GM21515 (cell line): ENCODE measurements at regions not wholly inside any gene's neighbourhood (a gene's known extent, or its start where the extent isn't known, plus 50 kb on each side); places are given as distances from the start of the nearest gene placed in this dataset.

ENCODE experiments used
- ATAC-seq: cut with Tn5 transposase; IDR thresholded peaks from one replicate; pipeline ENCODE4 v1.9.1; 2021; ENCODE audit not compliant: unreplicated experiment

DNA sequence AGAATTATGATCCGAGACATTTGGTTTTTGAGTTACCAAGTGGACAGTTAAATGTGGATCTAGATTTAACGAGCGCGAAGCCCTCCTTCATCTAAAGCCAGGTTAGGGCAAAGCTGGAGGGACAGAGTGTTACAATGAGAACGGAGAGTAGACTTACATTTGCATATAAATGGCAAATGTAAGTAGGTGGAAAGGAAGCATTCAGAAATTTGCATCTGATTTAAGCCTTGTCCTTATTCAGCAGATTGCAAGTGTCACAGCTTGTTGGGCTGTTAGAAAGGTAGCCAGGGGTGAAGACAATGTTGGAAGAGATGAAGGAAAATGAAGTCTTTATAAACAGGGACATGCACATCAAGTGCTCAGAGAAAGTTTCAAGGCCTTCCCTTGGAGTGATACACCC lies 806.2 kb downstream of the GALC start:
- no peak for ATAC-seq

DNA sequence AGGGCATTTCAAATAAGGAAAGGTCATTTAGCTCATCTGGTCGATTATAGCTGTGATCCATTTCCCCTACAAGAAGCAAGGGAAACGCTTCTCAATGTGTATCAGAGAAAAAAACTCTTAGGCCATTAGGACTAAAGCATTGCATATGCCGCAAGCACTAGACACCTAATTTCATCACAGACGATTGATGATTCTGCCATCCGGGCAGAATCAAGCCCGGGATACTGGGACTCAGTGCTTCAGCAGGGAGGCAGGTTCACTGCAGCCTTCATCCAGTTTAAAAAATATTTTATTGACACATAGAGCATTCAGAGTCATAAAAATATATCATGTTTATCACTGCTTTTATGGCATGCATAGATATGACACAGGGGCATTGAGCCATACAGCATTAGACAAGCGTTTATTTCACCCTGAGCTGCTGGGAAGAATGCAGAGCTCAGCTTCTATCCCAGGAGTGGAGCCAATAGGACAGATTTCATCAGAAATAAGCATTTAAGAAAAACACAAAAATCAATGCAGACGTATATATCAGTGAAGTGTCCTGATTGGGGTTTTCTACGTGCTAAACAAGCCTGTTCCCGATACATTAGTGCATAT lies 806.9 kb downstream of the GALC start:
- no peak for ATAC-seq

GRCh38 chr14:87184180-87184579 lies 808.8 kb downstream of the GALC start:
- no peak for ATAC-seq

DNA sequence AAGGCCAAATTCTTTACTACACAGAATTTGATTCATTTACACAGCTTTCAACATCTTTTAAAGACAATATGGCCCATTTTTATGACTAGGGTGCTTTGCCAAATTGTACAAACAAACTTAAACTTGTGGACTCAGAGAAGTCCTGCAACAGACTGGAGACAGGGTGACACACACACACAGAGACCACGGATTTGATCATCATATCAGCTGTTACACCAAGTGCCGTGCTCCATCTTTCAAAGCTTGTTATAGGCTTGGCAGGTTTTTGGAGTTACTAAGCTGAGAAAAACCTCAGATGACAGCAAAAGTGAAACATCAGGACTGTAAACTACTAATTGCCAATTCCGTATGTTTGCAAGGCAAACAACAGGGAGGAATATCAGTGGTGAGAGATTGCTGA lies 811.7 kb downstream of the GALC start:
- no peak for ATAC-seq

DNA sequence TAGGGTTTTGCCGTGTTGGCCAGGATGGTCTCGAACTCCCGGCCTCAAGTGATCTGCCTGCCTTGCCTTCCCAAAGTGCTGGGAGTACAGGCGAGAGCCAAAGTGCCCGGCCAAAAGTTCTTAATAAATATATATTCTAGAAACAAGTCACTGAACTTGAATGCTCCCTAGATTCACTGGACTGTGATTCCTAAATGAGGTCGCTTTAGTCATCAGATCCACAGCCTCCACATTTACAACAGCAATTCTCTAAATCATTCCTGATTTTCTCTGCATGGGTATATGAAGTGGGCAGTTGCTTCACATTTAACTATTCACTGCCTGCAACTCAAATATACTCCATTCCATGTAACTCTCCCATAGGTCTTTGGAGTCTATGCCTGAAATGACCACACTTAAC lies 813.0 kb downstream of the GALC start:
- ATAC-seq, result no peak

- ATAC-seq, result no peak
These were observed 814.7 kb downstream of the GALC start for GRCh38 chr14:87178277-87178676.

DNA sequence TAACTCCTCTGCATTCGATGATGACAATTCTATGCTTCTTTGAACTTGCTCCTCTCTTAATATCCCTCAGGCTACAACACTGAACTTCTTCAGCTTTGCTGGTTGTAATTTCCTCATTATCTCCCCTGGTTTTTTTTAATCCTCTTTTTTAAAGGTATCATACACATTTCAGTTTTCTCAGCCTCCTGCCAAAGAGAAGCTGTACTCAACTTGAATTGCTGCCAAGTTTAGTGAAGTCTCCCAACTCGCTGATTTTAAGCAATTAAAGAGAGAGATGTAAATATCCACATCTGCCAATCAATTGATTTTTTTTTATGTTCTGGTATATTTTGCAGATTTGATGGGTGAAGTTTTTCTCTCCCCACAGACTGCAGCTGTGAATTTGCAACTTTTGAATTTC lies 817.8 kb downstream of the GALC start:
- ATAC-seq, result no peak

DNA sequence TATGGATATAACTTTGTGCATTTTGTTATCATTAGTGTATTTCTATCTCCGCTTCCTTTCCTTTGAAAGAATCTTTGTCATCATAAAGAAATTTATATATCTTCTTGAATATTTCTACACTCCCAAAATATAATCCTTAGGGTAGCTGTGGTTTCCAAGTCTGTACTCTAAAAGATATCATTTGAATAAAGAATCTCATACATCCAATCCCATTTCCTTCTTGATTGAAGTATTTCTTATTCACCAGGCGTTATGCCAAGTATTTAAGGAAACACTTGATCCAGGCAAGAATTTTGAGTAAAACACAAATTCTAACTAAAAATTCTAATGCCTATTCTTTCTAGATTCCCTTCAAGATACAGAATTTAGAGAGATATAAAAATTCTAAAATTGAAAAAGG lies 821.8 kb downstream of the GALC start:
- ATAC-seq, result no peak

DNA sequence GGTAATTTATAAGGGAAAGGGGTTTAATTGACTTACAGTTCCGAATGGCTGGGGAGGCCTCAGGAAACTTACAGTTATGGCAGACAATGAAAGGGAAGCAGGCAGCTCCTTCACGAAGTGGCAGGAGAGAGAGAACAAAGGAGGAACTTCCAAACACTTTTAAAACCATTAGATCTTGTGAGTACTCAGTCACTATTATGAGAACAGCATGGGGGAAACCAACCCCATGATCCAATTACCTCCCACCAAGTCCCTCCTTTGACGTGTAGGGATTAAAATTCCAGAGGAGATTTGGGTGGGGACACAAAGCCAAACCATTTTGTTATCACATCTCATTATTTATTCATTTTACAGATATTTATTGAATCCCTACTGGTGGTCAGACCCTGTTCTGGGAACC lies 822.8 kb downstream of the GALC start:
- ATAC-seq, result no peak

- no peak for ATAC-seq
These were observed 823.6 kb downstream of the GALC start for GRCh38 chr14:87169362-87169761.

DNA sequence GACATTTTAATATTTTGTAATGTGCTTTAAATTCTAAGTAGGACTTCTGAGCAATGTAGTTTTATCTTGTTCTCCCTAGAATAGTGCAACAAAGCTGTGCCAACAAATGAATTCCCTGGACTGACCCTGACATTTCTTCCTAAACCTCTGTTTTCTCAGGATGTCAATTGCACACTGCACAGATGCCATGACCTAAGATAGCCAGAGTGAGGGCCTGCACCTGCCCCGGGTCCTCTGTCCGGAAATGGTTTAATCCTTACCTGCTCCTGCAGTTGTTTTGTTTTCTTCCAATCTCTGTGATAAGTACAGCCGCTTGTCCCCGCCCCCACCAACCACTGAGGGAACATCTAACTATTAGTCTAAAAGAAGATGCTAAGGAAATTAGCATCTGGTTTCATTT lies 831.5 kb downstream of the GALC start:
- no peak for ATAC-seq

GRCh38 chr14:87160989-87161388 lies 832.0 kb downstream of the GALC start:
- ATAC-seq, result no peak

DNA sequence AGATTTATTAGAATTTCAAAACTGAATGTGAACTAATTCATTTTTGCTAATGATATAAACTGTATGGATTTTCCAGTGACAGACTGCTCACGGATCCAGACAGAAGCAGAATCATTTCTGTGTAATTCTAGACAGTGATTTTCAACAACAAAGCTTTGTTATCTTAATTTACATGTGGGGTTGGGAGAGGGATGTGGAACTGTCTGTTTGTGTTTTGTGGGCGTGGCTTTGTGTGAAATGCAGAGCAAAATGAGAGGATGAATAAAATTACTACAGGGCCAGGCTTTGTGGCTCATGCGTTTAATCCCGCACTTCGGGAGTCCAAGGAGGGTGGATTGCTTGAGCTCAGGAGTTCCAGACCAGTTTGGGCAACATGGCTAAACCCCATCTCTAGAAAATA lies 834.7 kb downstream of the GALC start:
- no peak for ATAC-seq

GRCh38 chr14:87156878-87157277 lies 836.1 kb downstream of the GALC start:
- ATAC-seq, result no peak

- no peak for ATAC-seq
These were observed 837.0 kb downstream of the GALC start for GRCh38 chr14:87155856-87156488.

- no peak for ATAC-seq
These were observed 839.1 kb downstream of the GALC start for GRCh38 chr14:87153901-87154300.

- no peak for ATAC-seq
These were observed 839.6 kb downstream of the GALC start for GRCh38 chr14:87153391-87153790.

- ATAC-seq, result no peak
These were observed 840.3 kb downstream of the GALC start for GRCh38 chr14:87152693-87153092.

DNA sequence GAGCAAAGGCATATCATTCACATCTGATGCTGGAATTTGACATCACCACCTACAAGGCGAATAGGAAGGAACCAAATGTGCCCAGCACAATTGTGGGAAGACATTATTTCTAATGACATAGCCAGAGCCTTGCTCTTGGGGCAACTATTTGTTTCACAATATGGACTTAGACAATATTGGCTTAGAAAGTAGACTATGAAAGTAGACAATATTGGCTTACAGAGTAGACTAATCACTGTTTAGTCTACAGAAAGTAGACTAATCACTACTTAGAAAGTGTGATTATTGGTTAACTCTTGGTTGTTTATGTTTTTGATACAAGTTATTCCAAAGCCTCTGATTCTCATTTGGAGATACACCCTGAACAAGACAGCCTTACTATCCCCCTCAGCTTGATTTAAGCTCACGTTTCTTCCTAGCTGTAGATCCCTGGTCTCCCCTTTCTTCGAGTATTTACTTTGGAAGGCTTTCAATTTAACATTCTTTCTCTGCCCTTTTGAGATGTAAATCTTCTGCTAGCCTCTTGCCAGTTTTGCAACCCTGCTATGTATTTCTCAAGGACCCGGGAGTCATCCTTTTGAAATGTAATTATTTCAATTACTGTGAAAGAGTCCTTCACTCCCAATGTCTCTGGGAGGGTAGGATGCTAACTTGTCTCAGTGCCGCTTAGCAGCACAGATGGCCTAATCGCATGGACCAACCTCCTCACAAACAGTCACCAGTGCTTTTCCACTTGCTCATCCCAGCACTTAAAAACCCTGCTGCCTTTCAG lies 843.2 kb downstream of the GALC start:
- no peak for ATAC-seq

- no peak for ATAC-seq
These were observed 844.3 kb downstream of the GALC start for GRCh38 chr14:87148655-87149054.

DNA sequence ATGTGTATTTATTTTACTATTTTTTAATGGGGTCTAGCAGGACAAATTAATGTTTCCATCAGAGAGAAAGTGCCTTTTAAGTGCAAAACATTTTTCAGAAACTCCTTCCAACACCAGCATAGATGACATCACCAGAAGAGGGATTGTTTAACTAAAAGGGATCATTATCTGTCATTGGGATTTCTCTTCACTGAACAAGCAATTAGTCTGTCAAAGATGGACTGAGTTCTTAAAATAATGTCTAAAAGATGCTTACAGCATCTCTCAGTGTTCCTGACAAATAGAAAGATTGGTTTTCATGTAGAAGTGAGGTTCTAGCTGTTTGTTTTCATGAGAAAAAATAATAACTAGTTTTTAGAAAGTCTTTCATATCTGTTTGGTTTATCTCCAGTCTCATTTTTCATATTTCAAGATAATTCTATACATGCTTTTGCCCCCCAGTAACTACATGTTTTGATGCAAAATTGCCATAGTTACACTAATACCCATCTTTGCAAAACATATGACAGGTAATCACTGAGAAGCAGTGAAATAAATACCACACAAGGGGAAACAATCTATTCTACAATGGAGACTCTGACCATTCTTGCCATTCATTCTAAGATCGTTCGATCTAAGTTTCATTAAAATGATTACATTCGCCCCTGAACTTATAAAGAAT lies 850.3 kb downstream of the GALC start:
- ATAC-seq, result no peak

DNA sequence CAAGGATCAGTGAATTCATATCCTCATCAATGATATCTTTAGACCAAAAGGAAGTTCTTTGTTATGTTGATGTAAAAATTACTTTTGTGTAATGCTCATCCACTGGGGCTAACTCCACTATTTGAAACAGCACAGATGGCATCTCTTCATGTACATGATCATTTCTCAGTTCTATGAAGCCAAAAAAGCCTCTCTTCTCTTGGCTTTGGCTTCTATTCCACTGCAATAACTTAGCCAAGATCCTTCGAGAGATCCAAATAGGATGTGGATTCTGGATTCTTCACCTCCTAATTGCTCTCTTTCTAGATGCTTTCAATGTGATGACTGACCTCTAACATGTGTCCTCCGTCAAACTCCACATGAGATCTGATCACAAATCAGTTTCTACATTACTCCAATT lies 851.2 kb downstream of the GALC start:
- no peak for ATAC-seq
